H1 (cell line): ENCODE measurements at regions not wholly inside any gene's neighbourhood (a gene's known extent, or its start where the extent isn't known, plus 50 kb on each side); places are given as distances from the start of the nearest gene placed in this dataset.

Experiments
- CHD7 ChIP-seq: fragments of 300-600 bp; sonication (generic); IDR thresholded peaks from 2 replicates; pipeline ENCODE4 v1.7.1; 2012; ENCODE audit warnings: low read length, moderate library complexity, mild to moderate bottlenecking, inconsistent platforms; ENCODE audit not compliant: insufficient replicate concordance

- TF ChIP-seq CHD7: no peak
Measured at GRCh38 chr4:128551280-128551679, 258.2 kb upstream of the JADE1 start (continued).
